Lung (tissue), 11 donors: ENCODE measurements at regions not wholly inside any gene's neighbourhood (a gene's known extent, or its start where the extent isn't known, plus 50 kb on each side); places are given as distances from the start of the nearest gene placed in this dataset.
"Not testable (repeated sequence)": the region's sequence is repeated elsewhere in the genome, so short reads cannot be mapped to it uniquely, and the experiment has no call there.

ENCODE experiments used
- ATAC-seq: fragments of 200-7000 bp; cut with Tn5 transposase; one replicate; pipeline ENCODE4 v1.9.1; 2020; ENCODE audit warnings: moderate number of reproducible peaks; ENCODE audit not compliant: insufficient read depth, low FRiP score
- DNase-seq, 3 donors: peaks; one replicate each; pipeline ENCODE4 v3.0.0-alpha.2; 2013 to 2017
- H3K27ac ChIP-seq, 2 donors: one replicate each; pipeline ENCODE4 v1.5.1; 2013; ENCODE audit warnings: mild to moderate bottlenecking in 2 of 2, moderate library complexity in 2 of 2, control low read depth in 1 of 2, inconsistent platforms in 1 of 2, low read depth in 1 of 2, low read length in 1 of 2
- H3K27me3 ChIP-seq, 3 donors: one replicate each; pipeline ENCODE4 v1.5.1; 2013; ENCODE audit warnings: low read length in 2 of 3; ENCODE audit not compliant: control insufficient read depth in 3 of 3, insufficient read depth in 3 of 3
- H3K36me3 ChIP-seq, 4 donors: one replicate each; pipeline ENCODE4 v1.5.1; 2013; ENCODE audit warnings: low read length in 4 of 4, mild to moderate bottlenecking in 1 of 4, moderate library complexity in 1 of 4; ENCODE audit not compliant: control insufficient read depth in 4 of 4, insufficient read depth in 4 of 4
- H3K4me1 ChIP-seq, 5 donors: one replicate each; pipeline ENCODE4 v1.5.1; 2013; ENCODE audit warnings: low read length in 5 of 5, mild to moderate bottlenecking in 2 of 5, moderate library complexity in 1 of 5; ENCODE audit not compliant: control insufficient read depth in 5 of 5, insufficient read depth in 5 of 5
- H3K4me3 ChIP-seq: one replicate; pipeline ENCODE4 v1.5.1; 2013; ENCODE audit warnings: mild to moderate bottlenecking, control low read depth, moderate library complexity
- H3K9ac ChIP-seq, 2 donors: one replicate each; pipeline ENCODE4 v1.5.1; 2013; ENCODE audit warnings: low read length in 2 of 2, control low read depth in 1 of 2; ENCODE audit not compliant: insufficient read depth in 1 of 2
- H3K9me3 ChIP-seq, 4 donors: one replicate each; pipeline ENCODE4 v1.5.1; 2013; ENCODE audit warnings: low read length in 3 of 4, mild to moderate bottlenecking in 1 of 4, moderate library complexity in 1 of 4; ENCODE audit not compliant: control insufficient read depth in 4 of 4, insufficient read depth in 3 of 4
- WGBS, 2 donors: extraction: QIAGEN DNeasy Blood & Tissue Kit; methylation state at CpG; one replicate each; pipeline ENCODE4 v1.1.7; 2013; 5-methylcytosine and 5-hydroxymethylcytosine counted together
- TF ChIP-seq, protein P1 (sequence below): IDR thresholded peaks from 2 replicates; pipeline ENCODE4 v1.5.1; 2012; ENCODE audit warnings: mild to moderate bottlenecking; ENCODE audit errors: control extremely low read depth, extremely low read depth
- donor health status: control.
- donor health status: control.
- donor health status: Bipolar disorder and iron deficiency.
- donor health status: healthy.
- donor health status: DM: yes; HTN: yes; CAD: no.

DNA sequence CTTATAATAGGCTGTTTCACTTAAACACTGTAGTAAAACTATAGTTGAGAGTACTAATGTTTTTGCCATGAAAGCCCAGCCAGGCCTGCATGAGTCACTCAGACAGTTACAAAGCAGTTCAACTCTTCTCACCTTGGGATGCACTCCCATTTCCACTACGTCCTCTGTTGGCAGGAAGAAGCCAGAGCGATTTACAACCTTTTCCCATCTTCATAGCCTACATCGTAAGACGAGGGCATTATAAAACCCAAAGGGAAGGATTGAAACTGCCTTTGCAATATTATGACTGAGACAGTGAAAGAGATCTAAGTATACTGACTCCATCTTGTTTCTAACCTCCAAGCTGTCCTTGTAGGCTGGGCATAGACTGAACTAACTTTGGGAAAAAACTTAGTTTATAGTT is 71.8 kb upstream of the CSF1 start:
- Histone ChIP-seq H3K27me3 (no peaks in the 10 kb centered on the region), H3K9me3 (no peaks in the 10 kb centered on the region), H3K4me1 (no peaks in the 10 kb centered on the region), H3K27ac (no peak overlapping the region), H3K9ac (no peak overlapping the region), H3K4me3 (no peak overlapping the region), H3K36me3 (no peaks in the 10 kb centered on the region)
- ATAC-seq = no peak
- TF ChIP-seq, protein P1, sequence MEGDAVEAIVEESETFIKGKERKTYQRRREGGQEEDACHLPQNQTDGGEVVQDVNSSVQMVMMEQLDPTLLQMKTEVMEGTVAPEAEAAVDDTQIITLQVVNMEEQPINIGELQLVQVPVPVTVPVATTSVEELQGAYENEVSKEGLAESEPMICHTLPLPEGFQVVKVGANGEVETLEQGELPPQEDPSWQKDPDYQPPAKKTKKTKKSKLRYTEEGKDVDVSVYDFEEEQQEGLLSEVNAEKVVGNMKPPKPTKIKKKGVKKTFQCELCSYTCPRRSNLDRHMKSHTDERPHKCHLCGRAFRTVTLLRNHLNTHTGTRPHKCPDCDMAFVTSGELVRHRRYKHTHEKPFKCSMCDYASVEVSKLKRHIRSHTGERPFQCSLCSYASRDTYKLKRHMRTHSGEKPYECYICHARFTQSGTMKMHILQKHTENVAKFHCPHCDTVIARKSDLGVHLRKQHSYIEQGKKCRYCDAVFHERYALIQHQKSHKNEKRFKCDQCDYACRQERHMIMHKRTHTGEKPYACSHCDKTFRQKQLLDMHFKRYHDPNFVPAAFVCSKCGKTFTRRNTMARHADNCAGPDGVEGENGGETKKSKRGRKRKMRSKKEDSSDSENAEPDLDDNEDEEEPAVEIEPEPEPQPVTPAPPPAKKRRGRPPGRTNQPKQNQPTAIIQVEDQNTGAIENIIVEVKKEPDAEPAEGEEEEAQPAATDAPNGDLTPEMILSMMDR = no peak
- DNase-seq = no peak
- 92 to 97% methylated on average over 4 of the region's 4 CpGs for WGBS, 2 donors

DNA sequence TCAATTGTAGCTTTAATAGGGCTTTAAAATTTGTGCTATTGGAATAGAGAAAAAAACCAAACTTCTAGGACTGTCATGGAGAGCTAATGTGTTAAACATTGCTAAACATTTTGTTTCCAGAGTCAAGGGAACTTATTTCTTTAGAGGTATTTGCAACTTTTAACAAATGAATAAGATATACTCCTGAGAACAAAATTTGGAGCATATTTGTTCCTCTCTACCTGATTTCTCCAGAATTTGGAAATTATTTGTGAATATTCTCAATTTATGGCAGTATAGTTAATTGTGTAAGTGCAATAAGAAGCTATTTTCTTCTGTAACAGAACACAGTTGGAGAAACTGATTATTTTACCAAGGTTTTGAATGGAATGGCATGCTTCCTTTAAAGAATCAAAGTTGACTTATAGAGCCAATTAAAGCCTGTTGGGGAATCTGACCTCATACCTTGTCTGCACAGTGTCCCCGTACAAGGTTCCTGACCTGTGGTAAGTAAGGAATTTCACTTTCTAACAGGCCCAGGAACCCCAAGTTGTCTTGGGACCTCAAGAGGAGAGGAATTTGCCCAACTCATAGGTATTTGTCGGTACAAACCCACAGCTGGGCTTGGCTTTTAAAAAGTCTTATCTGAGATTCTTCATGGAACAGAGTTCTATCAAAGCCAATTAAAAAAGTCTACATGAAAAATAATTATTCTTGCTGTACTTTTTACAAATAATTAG is 72.6 kb upstream of the CSF1 start:
- Histone ChIP-seq H3K4me1 (no peaks in the 10 kb centered on the region), H3K9ac (no peak overlapping the region), H3K36me3 (no peaks in the 10 kb centered on the region), H3K9me3 (no peaks in the 10 kb centered on the region), H3K27me3 (no peaks in the 10 kb centered on the region), H3K4me3 (no peak overlapping the region), H3K27ac (no peak overlapping the region)
- 97 to 98% methylated on average over 2 of the region's 2 CpGs for WGBS, 2 donors
- no peak for DNase-seq
- TF ChIP-seq, protein P1 = no peak
- ATAC-seq = no peak

DNA sequence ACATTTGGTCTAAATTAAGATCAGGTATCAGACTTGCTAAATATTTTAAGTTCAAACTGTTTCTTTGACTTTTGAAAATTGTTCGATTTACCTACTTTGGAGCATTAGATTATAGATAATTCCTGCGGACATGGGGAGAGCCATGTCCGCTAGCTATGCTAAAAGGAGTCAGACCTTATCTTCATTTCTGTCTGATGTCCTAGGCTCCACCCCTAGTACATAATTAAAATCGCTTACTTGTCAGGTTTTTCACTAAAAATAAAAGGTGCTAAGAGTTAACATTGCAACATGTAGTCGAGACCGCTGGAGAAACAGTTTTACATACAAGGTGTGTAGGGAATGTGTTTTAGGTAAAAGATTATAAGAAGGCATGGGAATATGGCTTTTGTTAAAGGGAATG is 71.9 kb upstream of the EPS8L3 start:
- H3K27me3 ChIP-seq = not testable (repeated sequence)

DNA sequence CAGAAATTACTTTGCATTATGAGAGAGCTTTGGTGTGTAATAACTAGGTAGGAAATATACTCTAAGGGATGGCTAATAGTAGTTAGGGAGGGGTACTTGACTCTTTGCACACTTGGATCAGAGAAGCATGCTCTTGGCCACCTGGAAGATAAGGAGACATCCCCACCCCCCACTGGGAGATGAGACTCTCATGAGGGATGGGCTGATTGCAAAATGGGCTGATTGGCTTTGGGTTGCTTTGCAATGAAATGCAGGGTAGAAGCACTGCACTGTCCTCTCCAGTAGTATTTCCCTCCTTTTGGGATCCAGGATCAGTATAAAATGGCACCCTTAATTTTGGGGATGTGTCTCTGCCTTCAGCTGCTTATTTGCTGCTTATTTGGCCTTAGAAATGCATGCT is 71.2 kb upstream of the EPS8L3 start:
- Histone ChIP-seq H3K27me3 (no peaks in the 10 kb centered on the region), H3K36me3 (no peaks in the 10 kb centered on the region), H3K9me3 (peaks cover 0 to 5% (median 0%) of the 10 kb centered on the region in 4 donors), H3K4me3 (no peak overlapping the region), H3K9ac (no peak overlapping the region), H3K27ac (no peak overlapping the region), H3K4me1 (no peaks in the 10 kb centered on the region)
- ATAC-seq (no peak), DNase-seq (no peak)
- TF ChIP-seq, protein P1 = no peak

More for the DNA sequence above, 71.9 kb upstream of the EPS8L3 start:
- H3K27ac ChIP-seq, H3K36me3 ChIP-seq, H3K9ac ChIP-seq, H3K9me3 ChIP-seq, H3K4me3 ChIP-seq, DNase-seq, ATAC-seq, H3K4me1 ChIP-seq: not testable (repeated sequence)
- 92 to 98% methylated on average over 6 of the region's 6 CpGs for WGBS, 2 donors
